Panc1 (cell line): ENCODE measurements at regions not wholly inside any gene's neighbourhood (a gene's known extent, or its start where the extent isn't known, plus 50 kb on each side); places are given as distances from the start of the nearest gene placed in this dataset.

ENCODE experiments used
- ATAC-seq: fragments of 200-7000 bp; cut with Tn5 transposase; 2 replicates; pipeline ENCODE4 v1.9.1; 2020; ENCODE audit warnings: mild to moderate bottlenecking, moderate library complexity
- BruUV-seq: library from RNA; stranded (reverse); fragments of 400-500 nt; replicated peaks from 2 replicates; lab custom pipeline; 2021; lab: Mats Ljungman, UMichigan
- CTCF ChIA-PET: fragments of 300-600 bp; sonication (Branson Sonifier 250); formaldehyde crosslinking; loops from one replicate; lab custom pipeline; 2022; ENCODE audit warnings: antibody characterized with exemption; lab: Charles Lee
- POLR2A ChIA-PET: fragments of 300-600 bp; sonication (Branson Sonifier 250); formaldehyde crosslinking; loops from one replicate; lab custom pipeline; 2022; ENCODE audit warnings: antibody characterized with exemption; lab: Charles Lee
- DNase-seq: peaks from one replicate; pipeline ENCODE4 v3.0.0-alpha.2; 2010; ENCODE audit warnings: low read depth, low spot score
- H3K27ac ChIP-seq: 2 replicates; pipeline ENCODE4 v1.5.1; 2011; ENCODE audit warnings: mild to moderate bottlenecking, low read length, inconsistent platforms
- H3K27me3 ChIP-seq: fragments of 200-500 bp; sonication (Bioruptor generic); 2 replicates; pipeline ENCODE4 v1.6.0; 2014; ENCODE audit warnings: low read length, inconsistent platforms; ENCODE audit not compliant: control insufficient read depth, insufficient read depth
- H3K36me3 ChIP-seq: fragments of 200-500 bp; sonication (Bioruptor generic); 2 replicates; pipeline ENCODE4 v1.5.1; 2014; ENCODE audit warnings: inconsistent platforms, mild to moderate bottlenecking, low read length, moderate library complexity; ENCODE audit not compliant: control insufficient read depth, insufficient read depth
- H3K4me1 ChIP-seq: 2 replicates; pipeline ENCODE4 v1.5.1; 2011; ENCODE audit warnings: inconsistent platforms, mild to moderate bottlenecking, low read length, moderate library complexity; ENCODE audit not compliant: control insufficient read depth, insufficient read depth
- H3K4me3 ChIP-seq, 2 experiments: 2 replicates each; pipeline ENCODE4 v1.5.1; 2011 to 2012; ENCODE audit warnings: low read depth in 2 of 2, low read length in 2 of 2, mild to moderate bottlenecking in 2 of 2, inconsistent platforms in 1 of 2, moderate library complexity in 1 of 2
- H3K9me3 ChIP-seq: fragments of 200-500 bp; sonication (Bioruptor generic); 2 replicates; pipeline ENCODE4 v1.5.1; 2014; ENCODE audit warnings: low read depth, mild to moderate bottlenecking, inconsistent platforms, low read length, moderate library complexity; ENCODE audit not compliant: control insufficient read depth, insufficient read depth
- POLR2AphosphoS5 ChIP-seq: IDR thresholded peaks from 2 replicates; pipeline ENCODE4 v1.6.1; 2012; ENCODE audit warnings: mild to moderate bottlenecking, low read depth, low read length, moderate library complexity
- SIN3A ChIP-seq: IDR thresholded peaks from 2 replicates; pipeline ENCODE4 v1.6.1; 2012; ENCODE audit warnings: low read depth, mild to moderate bottlenecking, low read length, moderate library complexity, borderline replicate concordance; ENCODE audit not compliant: insufficient read depth
- TCF7L2 ChIP-seq: IDR thresholded peaks from 2 replicates; pipeline ENCODE4 v1.6.1; 2011; ENCODE audit warnings: mild to moderate bottlenecking, low read depth, low read length, inconsistent platforms
- in situ Hi-C: cut with HindIII; loops from 2 replicates; pipeline ENCODE4 v1.10.0; 2016; ENCODE audit warnings: low sequenced_read_pairs, low pct_unique_long_range_greater_than_20kb
- intact Hi-C: fragments of 100-400 bp; cut with micrococcal nuclease; formaldehyde crosslinking; loops from one replicate; pipeline ENCODE4 v1.10.0; 2022; ENCODE audit not compliant: unreplicated experiment
- TF ChIP-seq, protein P1 (sequence below): fragments of 450-650 bp; IDR thresholded peaks from 2 replicates; pipeline ENCODE4 v1.5.1; 2017; ENCODE audit warnings: mild to moderate bottlenecking
- TF ChIP-seq, protein P2 (sequence below), 2 experiments: IDR thresholded peaks; 2 replicates each; pipeline ENCODE4 v1.6.1; 2011 to 2012; ENCODE audit warnings: low read depth in 2 of 2, control low read depth in 1 of 2, low read length in 1 of 2, mild to moderate bottlenecking in 1 of 2, moderate library complexity in 1 of 2; ENCODE audit not compliant: insufficient read depth in 1 of 2

GRCh38 chr7:124155432-124156022, 122.7 kb upstream of the TMEM229A start:
- Histone ChIP-seq H3K9me3 (no peaks in the 10 kb centered on the region), H3K4me3 (no peak overlapping the region), H3K27me3 (no peaks in the 10 kb centered on the region), H3K4me1 (no peaks in the 10 kb centered on the region), H3K27ac (no peak overlapping the region), H3K36me3 (no peaks in the 10 kb centered on the region)
- no TSS peak for BruUV-seq
- TF ChIP-seq SIN3A, result no peak
- TF ChIP-seq TCF7L2, result no peak
- TF ChIP-seq, protein P1, sequence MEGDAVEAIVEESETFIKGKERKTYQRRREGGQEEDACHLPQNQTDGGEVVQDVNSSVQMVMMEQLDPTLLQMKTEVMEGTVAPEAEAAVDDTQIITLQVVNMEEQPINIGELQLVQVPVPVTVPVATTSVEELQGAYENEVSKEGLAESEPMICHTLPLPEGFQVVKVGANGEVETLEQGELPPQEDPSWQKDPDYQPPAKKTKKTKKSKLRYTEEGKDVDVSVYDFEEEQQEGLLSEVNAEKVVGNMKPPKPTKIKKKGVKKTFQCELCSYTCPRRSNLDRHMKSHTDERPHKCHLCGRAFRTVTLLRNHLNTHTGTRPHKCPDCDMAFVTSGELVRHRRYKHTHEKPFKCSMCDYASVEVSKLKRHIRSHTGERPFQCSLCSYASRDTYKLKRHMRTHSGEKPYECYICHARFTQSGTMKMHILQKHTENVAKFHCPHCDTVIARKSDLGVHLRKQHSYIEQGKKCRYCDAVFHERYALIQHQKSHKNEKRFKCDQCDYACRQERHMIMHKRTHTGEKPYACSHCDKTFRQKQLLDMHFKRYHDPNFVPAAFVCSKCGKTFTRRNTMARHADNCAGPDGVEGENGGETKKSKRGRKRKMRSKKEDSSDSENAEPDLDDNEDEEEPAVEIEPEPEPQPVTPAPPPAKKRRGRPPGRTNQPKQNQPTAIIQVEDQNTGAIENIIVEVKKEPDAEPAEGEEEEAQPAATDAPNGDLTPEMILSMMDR, result peak; percentile 48; the same call in 1 of the 2 replicates
- intact Hi-C loops, result loop anchor here (1.0 to 10.0 kb wide), 2 partner anchors 630 to 679 kb away; no protein-coding TSS in a partner anchor
- CTCF ChIA-PET, result interaction anchor here (1.4 kb wide), 1 partner anchor 630 kb away, joined by 7 read pairs; no protein-coding TSS in a partner anchor
- in situ Hi-C loops, result no loop called here
- ATAC-seq (peak; percentile 79), DNase-seq (no peak)
- POLR2A ChIA-PET, result no interaction called here

- ChIA-PET CTCF (interaction anchor here (1.2 kb wide), 1 partner anchor 632 kb away, joined by 5 read pairs; no protein-coding TSS in a partner anchor), POLR2A (no interaction called here)
- H3K4me1 ChIP-seq, result no peaks in the 10 kb centered on the region
- DNase-seq (no peak), ATAC-seq (peak; percentile 76)
- H3K27me3 ChIP-seq, result no peaks in the 10 kb centered on the region
- H3K9me3 ChIP-seq, result no peaks in the 10 kb centered on the region
- no peak overlapping the region for H3K4me3 ChIP-seq
- no peak overlapping the region for H3K27ac ChIP-seq
- intact Hi-C loops, result loop anchor here (1.0 to 10.0 kb wide), 2 partner anchors 682 to 703 kb away; no protein-coding TSS in a partner anchor
- no TSS peak for BruUV-seq
- TF ChIP-seq, protein P1, result peak; percentile 59
- no peak for TF ChIP-seq TCF7L2
- H3K36me3 ChIP-seq, result no peaks in the 10 kb centered on the region
- in situ Hi-C loops, result no loop called here
Observed at GRCh38 chr7:124152859-124153692, 120.2 kb upstream of the TMEM229A start.

DNA sequence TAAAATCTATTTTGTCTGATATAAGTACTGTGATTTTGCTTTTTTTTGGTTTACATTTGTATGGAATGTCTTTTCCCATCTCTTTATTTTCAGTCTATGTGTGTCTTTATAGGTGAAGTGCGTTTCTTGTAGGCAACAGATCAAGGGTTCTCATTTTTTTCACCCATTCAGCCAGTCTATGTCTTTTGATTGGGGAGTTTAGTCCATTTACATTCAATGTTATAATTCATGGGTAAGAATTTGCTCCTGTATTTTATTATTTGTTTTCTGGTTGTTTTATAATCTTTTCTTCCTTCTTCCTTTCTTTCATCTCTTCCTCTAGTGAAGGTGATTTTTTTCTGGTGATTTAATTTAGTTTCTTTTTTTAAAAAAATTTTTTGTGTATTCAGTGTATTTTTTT, 104.8 kb upstream of the TMEM229A start:
- in situ Hi-C loops, result no loop called here
- no TSS peak for BruUV-seq
- ATAC-seq, result no peak

More for the DNA sequence above, 104.8 kb upstream of the TMEM229A start:
- H3K4me3 ChIP-seq, result no peak overlapping the region
- no peak for DNase-seq
- no peaks in the 10 kb centered on the region for H3K36me3 ChIP-seq
- ChIA-PET POLR2A (no interaction called here), CTCF (no interaction called here)
- no peaks in the 10 kb centered on the region for H3K9me3 ChIP-seq
- intact Hi-C loops, result no loop called here
- no peak overlapping the region for H3K27ac ChIP-seq
- no peaks in the 10 kb centered on the region for H3K27me3 ChIP-seq
- TF ChIP-seq POLR2AphosphoS5 (no peak), SIN3A (no peak), TCF7L2 (no peak)
- TF ChIP-seq, protein P2, sequence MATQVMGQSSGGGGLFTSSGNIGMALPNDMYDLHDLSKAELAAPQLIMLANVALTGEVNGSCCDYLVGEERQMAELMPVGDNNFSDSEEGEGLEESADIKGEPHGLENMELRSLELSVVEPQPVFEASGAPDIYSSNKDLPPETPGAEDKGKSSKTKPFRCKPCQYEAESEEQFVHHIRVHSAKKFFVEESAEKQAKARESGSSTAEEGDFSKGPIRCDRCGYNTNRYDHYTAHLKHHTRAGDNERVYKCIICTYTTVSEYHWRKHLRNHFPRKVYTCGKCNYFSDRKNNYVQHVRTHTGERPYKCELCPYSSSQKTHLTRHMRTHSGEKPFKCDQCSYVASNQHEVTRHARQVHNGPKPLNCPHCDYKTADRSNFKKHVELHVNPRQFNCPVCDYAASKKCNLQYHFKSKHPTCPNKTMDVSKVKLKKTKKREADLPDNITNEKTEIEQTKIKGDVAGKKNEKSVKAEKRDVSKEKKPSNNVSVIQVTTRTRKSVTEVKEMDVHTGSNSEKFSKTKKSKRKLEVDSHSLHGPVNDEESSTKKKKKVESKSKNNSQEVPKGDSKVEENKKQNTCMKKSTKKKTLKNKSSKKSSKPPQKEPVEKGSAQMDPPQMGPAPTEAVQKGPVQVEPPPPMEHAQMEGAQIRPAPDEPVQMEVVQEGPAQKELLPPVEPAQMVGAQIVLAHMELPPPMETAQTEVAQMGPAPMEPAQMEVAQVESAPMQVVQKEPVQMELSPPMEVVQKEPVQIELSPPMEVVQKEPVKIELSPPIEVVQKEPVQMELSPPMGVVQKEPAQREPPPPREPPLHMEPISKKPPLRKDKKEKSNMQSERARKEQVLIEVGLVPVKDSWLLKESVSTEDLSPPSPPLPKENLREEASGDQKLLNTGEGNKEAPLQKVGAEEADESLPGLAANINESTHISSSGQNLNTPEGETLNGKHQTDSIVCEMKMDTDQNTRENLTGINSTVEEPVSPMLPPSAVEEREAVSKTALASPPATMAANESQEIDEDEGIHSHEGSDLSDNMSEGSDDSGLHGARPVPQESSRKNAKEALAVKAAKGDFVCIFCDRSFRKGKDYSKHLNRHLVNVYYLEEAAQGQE (IDR thresholded peaks at IDR 0.05; ENCODE audit: insufficient read depth in 1 of 2, low read depth in 2 of 2, low read length in 1 of 2), result no peak
- TF ChIP-seq, protein P1, result no peak
- H3K4me1 ChIP-seq, result no peaks in the 10 kb centered on the region
